HG02759 (cell line): ENCODE measurements at regions not wholly inside any gene's neighbourhood (a gene's known extent, or its start where the extent isn't known, plus 50 kb on each side); places are given as distances from the start of the nearest gene placed in this dataset.
"Not testable (repeated sequence)": the region's sequence is repeated elsewhere in the genome, so short reads cannot be mapped to it uniquely, and the experiment has no call there.

Experiments used
- ATAC-seq: cut with Tn5 transposase; IDR thresholded peaks from one replicate; pipeline ENCODE4 v1.9.1; 2021; ENCODE audit warnings: mild to moderate bottlenecking, moderate library complexity; ENCODE audit not compliant: unreplicated experiment

DNA sequence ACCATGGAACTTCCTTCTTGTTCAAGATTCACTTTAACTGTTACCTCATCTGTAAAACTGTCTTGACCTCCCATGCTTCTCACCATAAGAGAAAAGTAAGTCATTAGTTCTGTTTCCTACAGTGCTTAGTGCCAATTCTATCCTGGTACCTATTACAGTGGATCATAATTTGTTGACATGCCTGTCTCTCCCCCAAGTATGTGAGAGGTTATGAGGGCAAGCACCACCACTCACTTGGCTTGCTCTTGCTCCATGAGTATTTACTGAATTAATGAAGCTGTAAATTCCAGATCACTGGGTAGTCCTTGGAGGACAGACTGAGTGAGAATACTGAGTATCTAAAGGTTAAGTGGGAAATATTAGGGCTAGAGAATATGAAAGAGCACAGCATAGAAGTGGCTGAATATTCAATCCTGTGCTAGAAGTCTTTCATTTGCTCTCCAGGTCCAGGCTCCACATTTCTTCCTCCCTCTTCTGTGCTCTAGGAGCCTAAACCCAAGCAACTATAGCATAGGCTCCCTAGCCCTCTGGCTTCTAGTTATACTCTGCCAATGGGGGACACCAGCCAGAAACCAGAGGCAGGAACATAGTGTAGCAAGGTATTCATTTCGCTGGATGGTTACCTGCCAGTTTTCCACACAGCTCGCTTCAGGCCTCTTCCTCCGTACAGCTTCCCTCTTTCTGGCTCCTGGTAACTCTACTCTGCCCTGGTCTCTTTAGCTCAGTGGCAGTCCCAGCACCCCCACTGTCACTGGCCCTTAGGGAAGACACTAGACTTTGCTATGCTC lies 118.2 kb upstream of the SLC5A12 start:
- ATAC-seq: no peak

DNA sequence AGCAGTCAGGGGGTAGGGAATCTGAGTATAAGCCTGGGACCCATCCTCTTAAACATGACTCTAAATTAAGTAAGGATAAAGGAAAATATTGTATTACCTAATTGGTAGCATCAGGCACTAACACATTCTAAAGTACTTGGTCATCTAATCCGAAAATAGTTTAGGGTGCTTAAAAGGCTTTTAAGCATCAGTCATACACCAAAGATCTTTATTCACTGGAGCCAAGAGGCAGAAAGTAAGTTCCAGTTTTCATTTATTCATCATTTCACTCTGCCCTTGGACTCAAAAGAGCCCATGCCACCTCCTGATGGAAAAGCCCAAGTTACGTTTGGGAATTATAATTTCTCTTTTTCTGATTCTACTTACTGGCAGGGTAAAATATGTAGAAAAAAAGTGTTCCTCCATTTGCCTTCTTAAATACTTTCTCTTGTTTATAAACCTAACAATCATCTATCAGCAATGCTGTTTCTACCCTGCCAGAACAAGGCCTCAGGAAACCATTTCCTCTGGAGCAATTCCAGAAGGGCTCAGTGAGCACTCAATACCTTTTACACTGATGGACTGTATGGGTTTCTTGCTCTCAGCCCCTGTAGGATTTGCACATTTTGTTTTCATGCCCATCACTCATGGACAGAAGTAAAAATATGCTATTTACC lies 120.1 kb upstream of the SLC5A12 start:
- ATAC-seq: no peak

DNA sequence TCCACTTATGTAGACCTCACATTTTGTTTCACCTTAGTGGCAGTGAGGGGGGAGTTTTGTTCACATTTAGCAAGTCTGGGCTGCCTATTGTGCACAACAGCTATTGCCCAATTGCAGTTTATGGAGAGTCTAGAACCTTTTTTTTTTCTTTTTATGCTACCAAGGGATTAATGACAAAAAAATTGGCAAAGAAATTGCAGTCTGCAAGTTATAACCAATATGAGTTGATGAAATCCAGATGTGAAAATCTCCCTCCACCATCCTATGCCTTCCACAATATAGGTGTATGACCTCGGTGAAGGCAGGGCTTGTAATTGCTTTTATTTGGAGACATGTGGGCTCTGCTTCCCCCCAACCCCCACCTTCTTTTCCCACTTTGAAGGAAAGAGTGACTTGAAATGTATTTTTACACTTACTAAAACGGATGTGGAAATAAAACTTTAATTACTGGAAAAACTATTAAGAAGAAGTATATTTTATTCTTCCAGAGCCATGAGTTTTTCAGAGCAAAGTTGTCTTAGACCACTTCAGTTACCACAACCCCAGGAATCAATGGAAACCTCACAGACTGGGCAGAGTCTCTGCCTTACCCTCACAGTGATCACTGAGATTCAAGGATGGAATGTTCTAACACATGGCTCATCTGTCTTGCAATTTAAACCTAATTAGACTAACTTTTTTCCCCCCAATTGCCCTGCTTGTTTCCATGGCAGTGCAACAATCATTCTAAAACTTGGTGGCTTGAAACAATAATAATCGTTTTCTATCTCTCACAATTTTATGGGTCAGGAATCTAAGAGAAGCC lies 120.8 kb upstream of the SLC5A12 start:
- no peak for ATAC-seq

DNA sequence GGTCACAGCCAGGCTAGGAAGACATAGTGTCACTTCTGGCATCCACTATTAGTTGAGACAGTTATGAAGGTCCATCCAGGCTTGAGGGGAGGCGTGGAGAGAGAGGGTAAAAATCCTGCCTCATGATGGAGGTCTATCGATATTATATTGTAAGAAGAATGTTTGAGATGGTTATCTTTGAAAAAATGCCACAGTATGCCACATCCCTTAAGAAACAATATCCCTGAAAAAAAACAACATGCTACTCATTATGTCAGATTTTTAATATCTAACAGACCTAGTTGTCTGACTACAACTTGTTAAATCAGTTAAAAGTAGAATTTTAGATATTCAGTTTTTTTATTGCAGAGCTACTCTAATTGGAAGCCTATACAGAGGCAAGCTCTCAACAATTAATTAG lies 121.7 kb upstream of the SLC5A12 start:
- no peak for ATAC-seq

DNA sequence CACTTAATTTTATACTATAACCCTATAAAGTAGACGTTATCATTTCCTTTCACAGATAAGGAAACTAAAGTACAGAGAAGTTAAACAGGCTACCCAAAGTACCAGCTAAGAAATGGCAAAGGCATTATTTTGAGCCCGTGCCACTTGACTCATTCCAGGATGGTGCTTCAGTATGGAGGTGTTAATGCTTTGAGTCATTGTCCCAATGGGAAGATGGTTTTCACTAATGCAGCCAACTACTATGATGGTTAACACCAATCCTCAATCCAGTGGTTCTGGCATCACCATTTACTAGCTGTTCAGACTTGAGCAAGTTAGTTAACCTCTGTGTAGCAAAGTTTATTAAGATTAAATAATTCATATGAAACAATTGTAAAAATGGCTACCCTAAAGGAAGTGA lies 123.1 kb upstream of the SLC5A12 start:
- ATAC-seq: no peak

DNA sequence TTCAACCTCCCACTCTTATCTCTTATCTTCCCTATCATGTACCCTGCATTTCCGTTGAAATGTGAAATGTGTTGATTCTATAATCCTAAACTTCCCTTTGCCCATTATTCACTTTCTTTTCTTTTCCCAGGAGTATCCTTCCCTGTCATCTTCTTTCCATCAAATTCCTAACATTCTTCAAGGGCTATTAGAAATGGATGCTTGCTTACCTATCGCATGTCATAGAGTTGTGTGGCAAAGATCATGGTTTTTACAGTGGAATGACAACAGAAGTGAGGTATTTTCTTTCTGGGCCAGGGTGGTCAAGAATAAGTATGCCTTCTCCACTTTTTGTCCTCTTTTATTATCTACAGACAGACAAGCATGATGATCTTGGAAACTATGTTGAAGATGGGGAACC lies 124.4 kb upstream of the SLC5A12 start:
- no peak for ATAC-seq

DNA sequence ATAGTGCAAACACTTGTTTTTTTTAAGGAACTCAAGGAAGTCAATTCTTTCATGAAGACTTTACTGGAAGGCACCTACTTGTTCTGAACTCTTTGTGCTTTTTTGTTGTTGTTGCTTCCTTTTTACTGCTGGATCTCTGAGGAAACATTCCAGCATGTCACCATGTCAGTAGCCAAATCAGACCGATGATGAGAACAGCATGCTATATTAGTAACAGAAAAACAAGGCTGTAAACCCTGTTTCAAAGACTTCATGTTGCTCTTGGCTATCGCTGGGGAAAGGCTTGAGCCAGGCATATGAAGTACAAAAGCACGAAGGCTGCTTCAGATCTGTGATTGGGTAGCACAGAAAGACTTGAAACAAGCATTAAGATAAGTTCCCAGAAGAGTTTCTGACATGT lies 125.6 kb upstream of the SLC5A12 start:
- no peak for ATAC-seq

DNA sequence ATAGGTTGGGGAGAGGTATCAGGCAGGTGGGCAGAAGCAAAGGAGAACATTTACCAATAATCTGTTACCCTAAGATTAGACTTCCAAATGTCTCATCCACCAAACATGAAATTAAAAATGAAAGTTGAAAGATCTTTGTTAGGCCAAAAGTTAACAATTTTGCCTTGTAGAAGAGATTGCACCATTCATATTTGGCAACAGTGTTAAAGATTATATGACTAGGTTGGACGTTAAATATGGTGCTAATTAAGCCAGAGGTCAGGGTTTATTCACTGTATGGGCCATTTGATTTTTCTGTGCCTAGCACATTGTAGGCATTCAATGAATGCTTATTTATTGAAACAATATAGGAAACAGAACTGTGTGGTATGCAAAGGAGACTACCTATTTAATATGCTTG lies 126.1 kb upstream of the SLC5A12 start:
- no peak for ATAC-seq

DNA sequence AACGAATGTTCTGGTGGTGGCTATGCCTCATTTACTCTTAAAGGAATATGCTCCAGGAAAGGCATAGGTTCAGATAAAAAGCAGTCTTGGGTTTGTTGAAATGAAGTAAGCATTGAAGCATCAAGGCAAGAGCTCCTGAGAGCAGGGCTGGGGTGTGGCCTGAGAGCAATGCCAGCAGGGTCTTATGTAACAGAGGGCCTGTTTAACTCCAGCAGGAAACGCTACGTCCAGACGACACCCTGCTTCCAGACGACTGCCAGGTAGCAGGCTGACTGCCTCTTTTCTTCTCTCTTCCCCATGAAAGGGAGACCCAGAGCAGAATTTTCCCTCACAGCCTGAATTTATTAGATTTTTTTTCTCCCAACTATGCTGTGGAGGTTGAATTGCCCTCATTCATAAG lies 127.2 kb upstream of the SLC5A12 start:
- no peak for ATAC-seq

DNA sequence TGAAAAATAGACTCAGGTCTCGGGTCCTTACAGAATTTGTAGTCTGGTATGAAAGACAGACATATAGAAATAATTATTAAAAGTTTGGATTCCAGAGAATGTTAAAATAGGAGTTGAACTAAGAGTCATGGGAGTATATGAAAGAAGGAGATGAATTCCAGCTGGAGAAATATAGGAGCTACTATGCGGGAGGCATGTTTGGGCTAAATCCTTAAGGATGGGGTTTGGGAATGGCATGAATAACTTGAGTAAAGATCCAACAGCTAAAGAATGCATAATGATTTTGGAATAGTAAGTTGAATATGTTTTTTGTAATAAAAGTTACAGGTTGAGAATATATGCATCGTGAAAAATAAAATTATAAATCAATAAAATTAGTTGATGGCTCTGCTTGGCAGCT lies 129.4 kb upstream of the SLC5A12 start:
- ATAC-seq: no peak

DNA sequence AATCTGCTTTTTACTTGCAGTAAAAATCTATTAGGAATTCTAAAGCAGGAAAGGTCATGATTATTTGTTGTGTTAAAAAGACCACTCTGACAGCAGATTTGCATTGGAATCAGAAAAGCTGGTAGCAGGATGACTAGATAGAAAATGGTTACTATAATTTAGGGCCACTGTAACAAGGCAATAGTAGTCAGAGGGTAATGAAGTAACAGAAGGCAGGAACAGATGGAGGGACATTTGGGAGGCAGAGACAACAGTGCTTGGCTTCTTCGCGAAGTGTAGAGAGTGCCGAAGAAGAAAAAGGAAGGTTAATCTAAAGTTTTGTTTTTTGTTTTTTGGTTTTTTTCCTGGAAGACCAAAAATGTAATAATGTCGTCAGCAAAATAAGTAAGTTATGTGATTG lies 129.8 kb upstream of the SLC5A12 start:
- no peak for ATAC-seq

DNA sequence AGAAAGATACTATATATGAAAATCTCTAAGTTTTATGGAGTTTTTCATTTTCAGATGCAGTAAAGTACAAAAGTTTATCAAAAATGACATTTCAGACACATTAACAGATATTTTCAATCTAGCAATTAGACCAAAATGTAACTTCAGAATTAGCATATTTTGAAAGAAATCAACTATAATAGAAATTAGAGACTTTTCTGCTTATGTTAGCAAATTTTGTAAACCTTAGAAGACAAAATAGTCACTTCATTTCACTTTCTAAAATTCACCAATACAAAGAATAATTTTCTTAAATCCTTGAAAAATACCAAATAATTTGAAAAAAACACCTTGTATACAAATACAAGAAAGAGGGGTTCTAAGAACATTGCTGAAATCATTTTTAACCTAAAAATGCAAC lies 135.8 kb upstream of the FIBIN start:
- no peak for ATAC-seq

DNA sequence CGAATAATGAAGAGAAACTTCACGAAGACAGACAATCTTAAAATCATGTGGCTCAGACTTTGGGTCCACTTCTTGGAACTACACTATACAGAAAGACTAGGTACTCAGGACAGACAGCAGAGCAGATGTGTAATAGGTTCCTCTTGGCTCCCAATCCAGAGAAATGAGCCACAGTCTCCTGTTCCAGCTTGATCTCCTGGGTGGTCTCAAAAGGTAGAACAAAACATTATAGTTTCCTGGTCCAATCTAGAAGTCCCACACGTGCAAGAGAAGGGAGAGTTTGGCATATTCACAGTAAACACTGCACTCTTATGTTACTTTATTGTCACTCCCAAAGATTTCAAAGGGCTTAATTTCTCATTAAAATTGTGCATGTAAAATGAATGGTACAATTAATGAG lies 134.5 kb upstream of the FIBIN start:
- ATAC-seq: no peak

DNA sequence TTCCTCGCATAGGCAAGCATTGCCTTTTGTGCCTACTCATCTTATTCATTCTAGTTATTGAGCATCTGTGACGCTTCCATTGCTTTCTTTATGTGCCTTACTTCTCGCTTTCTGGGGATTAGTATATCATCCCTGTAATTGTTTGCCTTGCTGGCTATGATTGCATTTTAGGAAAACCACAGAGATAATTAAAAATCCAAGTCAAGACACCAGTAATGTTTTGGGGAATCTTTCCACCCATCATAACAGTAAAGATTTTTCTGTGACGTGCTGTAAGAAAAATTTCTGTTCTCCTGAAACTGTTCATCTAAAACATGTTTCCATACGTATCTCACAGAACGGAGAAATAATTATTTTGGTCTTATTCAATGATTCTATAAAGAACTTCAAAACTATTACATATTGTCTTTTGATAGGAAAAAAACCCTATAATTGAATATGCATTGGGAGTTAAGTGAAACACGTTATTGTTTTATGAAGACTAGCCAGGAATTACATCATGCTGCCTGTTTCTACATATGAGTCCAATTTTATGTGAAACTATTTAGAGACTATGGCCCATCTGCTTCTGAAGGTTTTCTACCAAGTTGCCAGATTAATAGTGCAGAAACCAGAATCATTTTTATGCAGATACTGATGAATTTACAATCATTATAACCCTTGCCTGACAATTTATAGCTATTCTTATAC lies 133.7 kb upstream of the FIBIN start:
- no peak for ATAC-seq

DNA sequence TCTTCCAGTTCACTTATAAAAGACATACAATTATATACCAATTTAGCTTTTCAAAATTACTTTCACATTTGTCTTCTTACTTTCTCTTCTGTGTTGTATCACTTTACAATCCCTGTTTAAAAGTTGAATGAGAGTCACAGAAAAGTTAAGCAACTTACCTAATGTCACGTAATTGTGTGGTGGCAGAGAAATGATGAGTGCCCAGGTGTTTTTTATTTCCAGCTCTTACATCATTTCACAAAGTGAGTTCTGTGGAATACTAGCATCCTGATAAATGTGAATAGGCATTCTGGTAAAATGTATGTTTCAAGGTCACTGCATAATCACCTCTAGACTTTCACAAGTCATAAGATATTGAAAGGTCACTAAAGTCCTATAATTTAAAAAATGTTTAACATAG lies 133.0 kb upstream of the FIBIN start:
- no peak for ATAC-seq

DNA sequence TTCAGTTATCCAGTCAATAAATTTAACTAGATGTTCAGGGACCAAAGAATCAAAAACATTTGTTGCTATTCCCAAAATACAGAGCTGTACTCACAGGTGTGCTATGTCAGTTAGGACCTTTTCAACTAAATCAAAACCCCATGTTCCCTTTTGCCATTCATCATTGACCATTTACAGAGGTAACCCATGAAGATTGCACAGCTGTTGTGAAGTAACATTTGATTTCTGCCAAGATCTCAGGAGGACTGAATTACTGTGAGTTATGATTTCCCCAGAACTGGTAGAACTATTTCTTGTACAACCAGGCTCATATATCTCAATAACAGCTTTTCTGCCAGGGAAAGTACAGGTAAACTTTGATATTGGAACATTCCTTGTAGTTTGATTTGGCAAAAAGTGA lies 131.1 kb upstream of the FIBIN start:
- ATAC-seq: no peak

DNA sequence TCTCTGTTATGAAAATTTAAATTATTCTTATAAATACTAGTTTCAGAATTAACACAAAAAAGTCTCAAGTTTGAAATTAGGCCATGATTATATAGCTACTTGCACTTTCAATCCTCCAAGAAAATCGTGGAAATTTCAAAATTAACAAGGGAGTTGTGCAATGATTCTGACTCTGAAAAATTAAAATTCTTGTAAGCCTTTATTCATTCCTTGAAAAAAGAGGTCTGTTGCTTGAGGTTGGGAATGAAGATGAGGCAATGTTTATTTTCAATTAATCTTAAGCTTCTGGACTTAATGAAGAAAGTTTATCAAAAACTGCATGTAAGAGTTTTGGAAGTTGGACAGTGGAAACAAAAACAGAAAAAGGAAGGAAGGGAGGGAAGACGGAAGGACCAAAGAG lies 128.2 kb upstream of the FIBIN start:
- ATAC-seq: no peak

DNA sequence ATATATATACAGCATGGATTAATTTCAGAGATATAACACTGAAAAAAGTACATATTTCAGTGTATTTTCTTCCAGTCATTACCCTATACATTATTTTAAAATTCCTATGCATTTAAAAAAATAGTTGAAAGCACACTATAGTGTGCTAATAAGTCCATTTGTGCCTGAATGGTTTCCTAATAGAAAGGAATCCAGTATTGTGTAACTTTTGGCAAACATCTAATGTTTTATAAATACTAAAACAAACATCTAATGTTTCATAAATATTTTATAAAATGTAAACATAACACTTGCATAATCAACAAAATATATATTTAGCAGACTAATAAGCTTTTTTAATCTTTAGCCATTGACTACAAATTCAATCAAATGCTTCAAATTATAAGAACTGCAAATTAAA lies 126.6 kb upstream of the FIBIN start:
- no peak for ATAC-seq

DNA sequence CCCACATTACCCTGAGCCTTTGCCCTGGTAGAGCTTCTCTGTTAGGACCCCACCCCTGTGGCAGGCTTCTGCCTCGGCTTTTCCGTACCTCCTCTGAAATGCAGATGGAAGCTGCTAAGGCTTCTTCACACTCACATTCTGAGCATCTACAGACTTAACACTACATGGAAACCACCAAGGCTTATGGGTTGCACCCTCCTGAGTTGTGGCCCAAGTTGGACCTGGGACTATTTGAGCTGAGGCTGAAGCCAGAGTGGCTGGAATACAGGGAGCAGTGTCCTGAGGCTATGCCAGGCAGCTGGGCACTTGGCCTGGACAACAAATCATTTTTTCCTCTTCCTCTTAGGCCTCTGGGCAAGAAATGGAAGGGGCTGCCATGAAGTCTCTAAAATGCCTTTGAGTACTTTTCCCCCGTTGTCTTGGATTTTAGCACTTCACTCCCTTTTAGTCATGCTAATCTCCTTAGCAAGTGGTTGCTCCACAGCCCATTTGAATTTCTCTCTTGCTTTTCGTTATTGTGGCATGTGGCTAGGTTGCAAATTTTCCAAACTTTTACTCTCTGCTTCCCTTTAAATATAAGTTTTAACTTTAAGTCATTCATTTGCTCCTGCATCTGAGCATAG lies 114.8 kb upstream of the FIBIN start:
- ATAC-seq: no peak

DNA sequence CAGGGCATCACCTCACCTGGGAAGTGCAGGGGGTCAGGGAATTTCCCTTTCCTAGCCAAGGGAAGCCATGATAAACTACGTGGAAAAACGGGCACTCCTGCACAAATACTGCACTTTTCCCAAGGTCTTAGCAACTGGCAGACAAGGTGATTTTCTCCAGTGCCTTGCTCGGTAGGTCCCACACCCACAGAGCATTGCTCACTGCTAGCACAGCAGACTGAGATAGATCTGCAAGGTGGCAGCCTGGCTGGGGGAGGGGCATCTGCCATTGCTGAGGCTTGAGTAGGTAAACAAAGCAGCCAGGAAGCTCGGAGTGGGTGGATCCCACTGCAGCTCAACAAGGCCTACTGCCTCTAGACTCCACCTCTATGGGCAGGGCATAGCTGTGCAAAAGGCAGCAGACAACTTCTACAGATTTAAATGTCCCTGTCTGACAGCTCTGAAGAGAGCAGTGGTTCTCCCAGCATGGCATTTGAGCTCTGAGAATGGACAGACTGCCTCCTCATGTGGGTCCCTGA lies 111.5 kb upstream of the FIBIN start:
- not testable (repeated sequence) for ATAC-seq

DNA sequence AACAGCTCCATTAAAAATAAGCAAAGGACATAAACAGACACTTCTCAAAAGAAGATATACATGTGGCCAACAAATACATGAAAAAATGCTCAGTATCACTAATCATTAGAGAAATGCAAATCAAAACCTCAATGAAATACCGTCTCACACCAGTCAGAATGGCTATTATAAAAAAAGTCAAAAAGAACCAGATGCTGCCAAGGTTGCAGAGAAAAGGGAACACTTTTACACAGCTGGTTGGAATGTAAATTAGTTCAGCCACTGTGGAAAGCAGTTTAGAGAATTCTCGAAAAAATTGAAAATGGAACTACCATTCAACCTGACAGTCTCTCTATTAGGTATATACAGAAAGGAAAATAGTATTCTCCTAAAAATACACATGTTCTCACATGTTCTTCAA lies 102.4 kb upstream of the FIBIN start:
- ATAC-seq: no peak
